ENCODE measurements at regions not wholly inside any gene's neighbourhood (a gene's known extent, or its start where the extent isn't known, plus 50 kb on each side); places are given as distances from the start of the nearest gene placed in this dataset.

GRCh38 chr1:189847613-189848012 lies 630.1 kb downstream of the BRINP3 start:
- no peak for DNase-seq

DNA sequence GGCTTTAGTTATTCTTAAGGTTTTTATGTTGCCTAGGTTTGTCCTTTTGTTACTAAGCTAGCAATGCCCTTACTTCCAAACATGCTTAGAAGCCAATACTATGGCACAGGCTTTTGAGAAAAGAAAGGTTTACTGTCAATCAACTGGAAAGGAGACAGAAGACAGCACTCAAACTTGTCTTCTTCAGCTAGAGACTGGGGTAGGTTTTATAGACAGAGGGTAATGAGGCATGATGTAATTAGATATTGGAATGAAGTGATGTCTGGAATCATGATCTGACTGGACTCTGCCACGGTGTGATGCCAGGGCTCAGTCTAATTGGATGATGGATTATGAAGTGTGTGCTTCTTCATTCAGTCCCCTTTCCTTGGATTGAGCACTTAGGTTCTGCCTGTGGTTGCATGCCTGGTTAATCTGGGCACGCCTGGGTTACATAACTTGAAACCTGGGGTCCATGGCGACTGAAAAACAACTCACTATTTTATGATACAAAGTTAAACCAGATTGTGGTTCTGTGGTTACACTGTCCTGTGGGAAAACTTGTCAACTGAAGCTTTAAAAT lies 625.8 kb downstream of the BRINP3 start:
- no peak for DNase-seq

- DNase-seq = no peak
These were observed 618.2 kb downstream of the BRINP3 start for GRCh38 chr1:189859385-189859977.

DNA sequence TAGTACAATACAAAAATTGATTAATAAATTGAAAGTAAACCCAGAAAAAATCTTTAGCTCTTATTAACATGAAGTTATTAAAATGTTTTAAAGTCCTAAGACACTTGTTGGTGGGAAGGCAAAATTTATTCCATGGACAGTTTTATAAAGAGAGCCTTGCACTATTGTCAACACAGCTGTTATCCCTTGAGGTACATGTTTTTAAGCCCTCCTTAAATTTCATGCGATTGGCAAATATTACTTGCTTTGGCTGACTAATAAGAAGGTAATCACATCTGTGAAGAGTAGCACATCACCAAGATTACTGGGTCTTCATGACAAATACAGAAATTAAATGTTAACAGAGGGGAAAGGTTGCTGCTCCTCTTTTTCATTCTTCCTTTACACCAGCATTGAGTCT lies 611.1 kb downstream of the BRINP3 start:
- no peak for DNase-seq

- DNase-seq = no peak
These were observed 609.6 kb downstream of the BRINP3 start for GRCh38 chr1:189868021-189868420.

- DNase-seq = no peak
These were observed 602.8 kb downstream of the BRINP3 start for GRCh38 chr1:189874715-189875435.

GRCh38 chr1:189880135-189880534 lies 597.5 kb downstream of the BRINP3 start:
- DNase-seq = no peak

DNA sequence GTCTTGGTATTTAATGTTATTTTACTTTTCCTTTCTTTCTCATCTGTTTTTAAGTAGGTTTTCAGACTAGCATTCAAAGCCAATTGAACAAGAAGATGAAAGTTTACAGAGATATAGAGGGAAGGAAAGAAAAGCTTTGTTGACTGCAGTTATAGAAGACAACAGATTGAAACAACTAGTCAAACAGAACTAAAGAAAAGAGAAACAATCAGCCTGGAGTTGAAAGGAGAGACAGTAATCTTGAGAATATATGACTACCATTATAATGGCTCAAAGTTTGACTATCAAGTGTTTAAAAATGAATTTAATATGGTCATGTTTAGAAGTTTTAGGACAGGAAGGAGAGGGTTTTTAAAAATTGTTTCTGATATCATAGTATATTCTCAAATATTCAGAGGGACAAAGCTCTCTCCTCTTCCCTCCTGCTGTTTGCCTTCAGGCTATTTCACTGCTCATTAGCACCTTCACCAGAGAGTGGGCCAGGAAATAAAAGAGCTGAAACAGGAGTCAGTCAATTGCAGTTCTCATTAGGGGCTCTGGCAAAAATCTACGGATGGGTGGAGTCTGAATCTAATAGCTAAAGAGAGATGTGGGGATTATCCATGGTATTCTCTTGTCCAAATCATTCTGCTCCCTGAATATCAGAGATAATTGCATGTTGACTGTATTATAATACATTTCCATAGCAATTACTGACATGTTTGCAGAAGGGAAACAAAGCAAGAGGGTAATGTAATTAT lies 577.8 kb downstream of the BRINP3 start:
- DNase-seq = no peak

GRCh38 chr1:189904509-189904908 lies 573.2 kb downstream of the BRINP3 start:
- no peak for DNase-seq

- no peak for DNase-seq
These were observed 569.6 kb downstream of the BRINP3 start for GRCh38 chr1:189908113-189908512.

DNA sequence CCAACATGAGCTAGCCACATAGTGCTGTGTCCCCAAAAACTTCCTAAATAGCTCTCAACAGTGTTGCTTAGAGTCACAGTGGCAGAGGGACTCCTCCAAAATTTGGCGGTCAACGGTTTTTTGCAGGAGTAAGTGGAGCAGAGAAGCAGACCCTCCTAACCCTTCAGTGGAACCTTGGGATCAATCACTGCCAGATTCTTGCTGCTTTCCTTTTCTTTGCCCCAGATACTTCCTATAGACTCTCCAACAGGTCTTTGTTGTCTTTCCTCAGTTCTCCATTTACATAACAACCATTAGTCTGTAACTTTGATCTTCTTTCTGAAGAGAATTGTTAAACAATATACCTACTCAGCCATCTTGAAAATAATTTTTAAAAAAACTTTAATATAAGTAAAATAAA lies 556.1 kb downstream of the BRINP3 start:
- DNase-seq = no peak

DNA sequence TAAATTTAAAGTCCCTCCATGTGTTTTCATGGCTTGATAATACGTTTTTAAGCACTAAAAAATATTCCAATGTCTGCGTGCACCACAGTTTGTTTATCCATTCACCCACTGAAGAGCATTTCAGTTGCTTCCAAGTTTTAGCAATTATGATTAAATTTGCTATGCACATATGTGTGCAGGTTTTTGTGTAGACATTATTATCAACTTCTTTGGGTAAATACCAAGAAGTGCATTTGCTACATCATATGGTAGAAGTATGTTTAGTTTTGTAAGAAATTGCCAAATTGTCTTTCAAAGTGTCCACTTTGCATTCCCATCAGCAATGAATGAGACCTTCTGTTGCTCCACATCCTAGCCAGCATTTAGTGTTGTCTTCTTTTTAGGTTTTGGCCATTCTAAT lies 550.0 kb downstream of the BRINP3 start:
- no peak for DNase-seq

- DNase-seq = no peak
These were observed 548.1 kb downstream of the BRINP3 start for GRCh38 chr1:189929501-189930099.

DNA sequence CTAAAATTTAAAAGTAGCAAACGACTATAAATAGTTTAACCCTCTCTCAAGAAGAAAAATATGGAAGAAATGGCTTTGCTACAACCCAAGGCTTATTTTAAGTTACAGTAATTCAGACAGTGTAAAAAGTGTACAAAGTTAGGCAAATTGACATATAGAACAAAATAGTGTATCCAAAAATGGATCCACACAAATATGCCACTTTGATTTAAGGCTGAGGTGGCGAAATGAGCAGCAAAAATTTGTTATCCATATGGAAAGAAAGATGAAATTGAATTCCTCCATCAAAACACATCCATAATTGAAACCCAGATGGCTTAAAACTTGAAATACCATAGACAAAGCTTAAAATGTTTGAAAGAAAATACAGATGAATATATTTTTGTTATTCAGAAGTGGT lies 540.8 kb downstream of the BRINP3 start:
- no peak for DNase-seq

DNA sequence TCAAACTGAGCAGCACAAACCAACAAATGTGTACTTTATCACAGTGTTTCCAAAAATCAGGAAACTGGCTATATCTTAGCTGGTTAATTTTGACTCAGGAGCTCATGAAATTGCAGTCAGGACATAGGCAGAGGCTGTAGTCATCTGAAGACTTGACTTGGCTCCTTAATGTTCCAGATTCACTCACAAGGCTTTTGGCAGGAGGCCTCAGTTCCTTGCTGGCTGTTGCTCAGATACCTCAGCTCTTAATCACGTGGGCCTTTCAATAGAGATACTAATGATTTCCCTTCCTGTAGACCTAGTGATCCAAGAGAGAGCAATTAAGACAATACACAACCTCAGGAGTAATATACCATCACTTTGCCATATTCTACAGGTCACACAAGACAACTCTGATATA lies 537.7 kb downstream of the BRINP3 start:
- DNase-seq = no peak

DNA sequence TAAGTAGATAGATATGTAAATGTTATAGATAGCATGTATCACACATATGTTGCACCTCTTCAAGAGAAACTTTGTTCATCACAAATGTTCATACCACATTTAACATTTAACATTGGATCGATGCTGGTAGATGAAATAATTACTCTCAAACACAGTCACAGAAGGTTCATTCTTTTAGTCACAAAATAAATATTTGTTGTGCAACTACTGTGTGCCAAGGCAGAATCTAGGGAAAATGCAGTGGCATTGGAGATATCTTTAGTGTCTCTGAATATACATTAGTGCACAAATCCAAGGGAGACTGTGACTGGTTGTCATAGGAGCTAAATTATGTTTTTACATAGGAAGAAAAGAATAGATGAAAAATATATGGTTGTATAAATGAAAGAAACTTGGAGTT lies 535.7 kb downstream of the BRINP3 start:
- no peak for DNase-seq

- DNase-seq = no peak
These were observed 518.9 kb downstream of the BRINP3 start for GRCh38 chr1:189958756-189959155.

DNA sequence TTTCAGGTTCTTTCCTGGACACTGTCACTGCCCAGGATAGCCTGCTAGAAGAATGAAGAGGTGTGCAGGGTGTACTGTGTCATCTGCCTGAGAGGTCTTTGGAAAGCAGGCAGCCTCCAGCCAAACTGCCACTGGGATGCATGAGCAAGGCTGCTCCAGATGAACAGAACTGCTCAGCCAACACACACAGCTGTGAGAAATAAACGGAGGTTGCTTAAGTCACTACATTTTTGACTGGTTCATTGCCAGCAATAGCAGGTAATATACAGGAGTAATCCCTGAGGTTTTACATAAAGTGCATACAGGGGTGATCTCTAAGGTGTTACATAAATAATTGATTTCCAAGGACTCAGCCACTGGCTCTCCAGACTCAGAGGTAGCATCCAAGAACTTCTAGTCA lies 516.9 kb downstream of the BRINP3 start:
- no peak for DNase-seq

GRCh38 chr1:189962181-189962580 lies 515.5 kb downstream of the BRINP3 start:
- no peak for DNase-seq

DNA sequence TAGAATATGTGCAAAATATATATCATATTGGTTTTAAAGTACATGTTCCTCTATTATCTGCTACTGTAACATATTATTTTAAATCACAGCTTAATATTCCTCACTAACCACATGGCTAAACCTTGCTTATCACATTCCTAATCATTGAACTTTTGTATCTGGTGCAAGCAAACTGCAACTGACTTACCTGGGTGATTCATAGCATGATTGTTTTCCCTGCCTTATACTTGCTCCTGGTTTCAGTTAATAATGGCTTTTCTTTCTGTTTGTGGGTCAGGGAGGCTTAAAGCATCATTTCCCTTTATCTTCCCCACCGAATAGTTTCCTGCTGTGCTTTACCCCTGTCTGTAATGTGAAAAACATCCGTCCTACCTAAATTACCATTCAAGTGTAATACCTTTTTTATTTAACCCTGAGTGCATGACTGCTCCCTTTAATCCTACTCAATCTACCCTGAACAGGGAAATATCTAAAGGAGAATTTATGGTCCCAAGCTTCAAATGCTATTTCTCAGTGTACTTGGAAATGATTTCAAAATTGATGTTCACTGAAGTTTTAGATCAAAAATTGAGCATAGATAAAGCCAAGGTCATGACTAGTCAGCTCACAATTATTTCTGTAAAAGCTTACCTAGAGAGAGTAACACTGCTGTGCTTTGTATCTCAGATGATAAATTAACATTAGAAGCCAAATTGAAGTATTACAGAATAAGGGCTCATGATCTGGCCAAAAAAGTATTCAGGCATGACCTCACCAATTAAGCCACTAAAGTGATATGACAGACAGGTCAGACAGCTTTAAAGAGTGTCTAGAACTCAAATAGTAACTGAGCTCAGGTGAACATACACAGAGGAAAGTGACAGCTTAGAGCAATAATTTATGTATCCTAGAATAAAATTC lies 507.1 kb downstream of the BRINP3 start:
- DNase-seq = no peak

GRCh38 chr1:189971656-189972055 lies 506.0 kb downstream of the BRINP3 start:
- DNase-seq = no peak

DNA sequence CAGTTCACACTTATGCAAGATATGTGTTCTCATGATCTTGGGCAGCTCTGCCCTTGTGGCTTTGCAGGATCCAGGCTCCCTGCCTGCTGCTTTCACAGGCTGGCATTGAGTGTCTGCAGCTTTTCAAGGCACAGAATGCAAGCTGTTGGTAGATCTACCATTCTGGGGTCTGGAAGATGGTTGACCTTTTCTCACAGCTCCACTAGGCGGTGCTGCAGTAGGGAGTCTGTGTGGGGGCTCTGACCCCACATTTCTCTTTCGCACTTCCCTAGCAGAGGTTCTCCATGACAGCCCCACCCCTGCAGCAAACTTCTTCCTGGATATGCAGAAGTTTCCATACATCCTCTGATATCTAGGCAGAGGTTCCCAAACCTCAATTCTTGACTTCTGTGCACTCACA lies 500.5 kb downstream of the BRINP3 start:
- no peak for DNase-seq
